C4-2B (cell line): ENCODE measurements at regions not wholly inside any gene's neighbourhood (a gene's known extent, or its start where the extent isn't known, plus 50 kb on each side); places are given as distances from the start of the nearest gene placed in this dataset.

Experiments used
- H3K27ac ChIP-seq: fragments of 450-650 bp; 2 replicates; pipeline ENCODE4 v1.5.1; 2017
- ZFX ChIP-seq: fragments of 450-650 bp; IDR thresholded peaks from 2 replicates; pipeline ENCODE4 v1.6.1; 2017
- TF ChIP-seq, protein P1 (sequence below): fragments of 450-650 bp; conservative IDR thresholded peaks from 2 replicates; pipeline ENCODE4 v1.5.1; 2017; ENCODE audit warnings: mild to moderate bottlenecking

DNA sequence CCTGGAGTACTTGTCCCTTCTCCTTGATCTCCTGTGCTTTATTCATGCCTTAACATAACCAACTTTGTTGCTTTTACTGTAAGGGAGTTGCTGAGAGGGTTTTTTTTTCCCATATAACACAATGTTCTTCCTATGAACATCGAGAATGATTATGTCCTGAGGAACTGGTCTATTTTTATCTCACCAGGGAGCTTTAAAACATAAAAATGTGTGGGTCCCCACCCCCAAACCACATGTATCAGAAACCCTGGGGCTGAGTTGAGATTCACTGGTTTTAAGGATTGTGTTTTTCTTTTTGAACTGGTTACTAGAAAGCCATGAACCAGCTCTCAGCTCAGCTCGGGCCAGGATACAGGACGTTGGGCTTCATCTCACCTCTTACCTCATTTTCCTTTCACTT, 118.5 kb upstream of the JAG1 start:
- no peak for TF ChIP-seq ZFX
- TF ChIP-seq, protein P1, sequence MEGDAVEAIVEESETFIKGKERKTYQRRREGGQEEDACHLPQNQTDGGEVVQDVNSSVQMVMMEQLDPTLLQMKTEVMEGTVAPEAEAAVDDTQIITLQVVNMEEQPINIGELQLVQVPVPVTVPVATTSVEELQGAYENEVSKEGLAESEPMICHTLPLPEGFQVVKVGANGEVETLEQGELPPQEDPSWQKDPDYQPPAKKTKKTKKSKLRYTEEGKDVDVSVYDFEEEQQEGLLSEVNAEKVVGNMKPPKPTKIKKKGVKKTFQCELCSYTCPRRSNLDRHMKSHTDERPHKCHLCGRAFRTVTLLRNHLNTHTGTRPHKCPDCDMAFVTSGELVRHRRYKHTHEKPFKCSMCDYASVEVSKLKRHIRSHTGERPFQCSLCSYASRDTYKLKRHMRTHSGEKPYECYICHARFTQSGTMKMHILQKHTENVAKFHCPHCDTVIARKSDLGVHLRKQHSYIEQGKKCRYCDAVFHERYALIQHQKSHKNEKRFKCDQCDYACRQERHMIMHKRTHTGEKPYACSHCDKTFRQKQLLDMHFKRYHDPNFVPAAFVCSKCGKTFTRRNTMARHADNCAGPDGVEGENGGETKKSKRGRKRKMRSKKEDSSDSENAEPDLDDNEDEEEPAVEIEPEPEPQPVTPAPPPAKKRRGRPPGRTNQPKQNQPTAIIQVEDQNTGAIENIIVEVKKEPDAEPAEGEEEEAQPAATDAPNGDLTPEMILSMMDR: no peak
- no peak overlapping the region for H3K27ac ChIP-seq

DNA sequence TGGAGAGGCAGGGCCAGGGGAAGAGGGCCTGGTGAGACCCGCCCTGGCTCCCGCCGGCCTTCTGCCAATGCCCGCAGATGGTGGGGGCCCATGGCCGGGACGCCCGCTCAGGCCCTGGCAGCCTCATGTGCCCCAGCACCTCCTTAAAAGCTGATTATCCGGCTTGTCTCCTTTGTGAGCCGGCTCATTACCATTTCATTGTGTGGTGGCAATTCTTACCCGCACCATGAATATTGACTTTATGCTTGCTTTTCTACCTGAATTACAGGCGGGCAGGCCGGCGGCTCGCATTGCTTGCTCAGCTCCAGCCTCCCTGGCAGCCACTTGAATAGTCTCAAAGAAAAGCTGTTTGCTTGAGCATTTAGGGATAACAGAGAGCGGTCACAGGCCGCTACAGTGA, 120.0 kb upstream of the JAG1 start:
- no peak for TF ChIP-seq ZFX
- TF ChIP-seq, protein P1: no peak
- no peak overlapping the region for H3K27ac ChIP-seq

DNA sequence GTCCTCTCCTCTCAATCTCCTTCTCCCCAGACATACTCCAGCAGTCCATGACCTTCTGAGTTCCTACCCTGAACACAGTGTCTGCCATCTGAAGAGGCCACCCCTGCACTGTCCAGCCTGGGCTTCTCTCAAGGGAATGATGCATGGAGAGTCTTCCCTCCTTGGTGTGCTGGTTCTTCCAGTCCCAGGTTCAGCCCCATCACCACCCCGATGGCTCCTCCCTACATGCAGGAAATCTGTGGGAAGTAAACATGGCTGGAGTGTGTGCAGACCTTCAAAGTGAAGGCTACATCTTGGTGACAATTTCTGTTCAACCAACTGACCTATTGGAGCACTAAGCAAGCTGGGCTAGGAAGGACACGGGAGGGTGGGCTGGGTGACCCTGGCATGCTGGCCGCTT, 121.0 kb upstream of the JAG1 start:
- no peak overlapping the region for H3K27ac ChIP-seq
- TF ChIP-seq ZFX: no peak
- TF ChIP-seq, protein P1: no peak

DNA sequence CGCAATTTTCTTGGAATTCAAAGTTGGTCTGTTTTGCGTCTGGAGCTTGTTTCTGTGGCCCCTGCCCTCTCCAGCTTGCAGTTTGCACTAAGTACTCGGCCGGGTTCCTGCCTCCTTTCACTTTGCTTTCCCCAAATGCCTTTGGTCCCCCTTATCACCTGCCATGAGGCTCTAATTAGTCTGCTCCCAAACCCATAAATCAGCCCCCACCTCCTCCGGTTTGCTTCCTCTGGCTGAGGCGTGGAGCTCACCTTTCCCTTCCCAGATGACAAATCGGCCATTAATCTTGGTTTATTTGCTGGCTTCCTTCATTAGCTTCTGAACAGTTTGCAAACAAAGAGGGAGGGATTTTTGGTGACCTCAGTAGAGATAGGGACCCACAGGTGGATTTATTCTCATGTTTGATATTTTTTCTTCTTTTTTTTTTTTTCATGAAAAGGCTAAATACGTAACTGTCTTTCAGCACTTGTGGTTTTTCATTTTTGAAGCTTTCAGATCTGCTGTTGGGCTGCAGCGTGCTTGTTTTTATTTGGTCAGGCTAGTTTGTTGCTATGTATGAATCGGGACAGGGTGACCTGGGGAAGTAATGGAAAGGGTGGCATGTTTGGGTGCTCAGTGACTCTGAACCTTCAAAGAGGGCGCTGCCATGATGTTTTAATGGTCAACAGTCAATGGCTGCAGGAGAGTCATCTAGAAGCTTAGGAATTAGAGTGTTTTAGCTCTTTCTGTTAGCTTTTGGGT, 121.7 kb upstream of the JAG1 start:
- TF ChIP-seq, protein P1: no peak
- no peak for TF ChIP-seq ZFX
- H3K27ac ChIP-seq: no peak overlapping the region

DNA sequence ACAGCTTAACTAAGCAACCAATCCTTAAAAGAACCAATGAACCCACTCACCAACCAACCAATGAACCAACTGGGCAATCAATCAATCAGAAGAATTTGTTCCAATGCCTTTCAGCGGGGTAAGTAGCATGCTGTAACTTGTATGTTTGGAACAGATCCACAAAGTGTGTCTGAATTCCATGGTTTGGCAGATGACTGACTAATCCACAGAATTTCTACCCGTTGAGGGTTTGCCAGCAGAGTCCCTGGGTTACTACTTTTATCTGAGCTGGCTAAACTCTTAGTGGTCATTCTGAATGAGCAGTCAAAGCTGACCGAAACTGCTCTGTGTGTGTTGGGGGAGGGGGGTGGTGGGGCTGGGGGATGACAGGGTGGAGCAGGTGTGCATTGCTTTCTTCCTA, 125.0 kb upstream of the JAG1 start:
- TF ChIP-seq, protein P1: no peak
- TF ChIP-seq ZFX: no peak

DNA sequence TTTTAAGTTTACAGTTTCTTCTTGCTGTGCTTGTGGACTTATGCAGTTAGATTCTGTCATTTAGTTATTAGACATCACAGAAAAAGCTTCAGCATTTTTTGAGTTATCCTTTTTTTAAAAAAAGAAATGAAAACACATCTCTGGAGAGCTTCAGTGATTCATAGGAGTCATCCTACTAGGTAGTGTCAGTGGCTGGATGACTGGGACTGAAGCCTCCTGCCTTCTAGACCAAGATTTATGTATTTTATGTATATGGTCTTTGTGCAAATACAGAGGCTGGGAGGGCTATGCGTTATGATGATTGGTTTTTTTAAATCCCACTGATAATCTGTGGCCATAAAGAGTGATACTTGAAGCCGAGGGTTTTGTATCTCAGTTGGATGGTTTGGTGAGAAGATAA, 125.9 kb upstream of the JAG1 start:
- TF ChIP-seq ZFX: no peak
- TF ChIP-seq, protein P1: no peak
- H3K27ac ChIP-seq: no peak overlapping the region

More for the DNA sequence above, 125.0 kb upstream of the JAG1 start:
- no peak overlapping the region for H3K27ac ChIP-seq

DNA sequence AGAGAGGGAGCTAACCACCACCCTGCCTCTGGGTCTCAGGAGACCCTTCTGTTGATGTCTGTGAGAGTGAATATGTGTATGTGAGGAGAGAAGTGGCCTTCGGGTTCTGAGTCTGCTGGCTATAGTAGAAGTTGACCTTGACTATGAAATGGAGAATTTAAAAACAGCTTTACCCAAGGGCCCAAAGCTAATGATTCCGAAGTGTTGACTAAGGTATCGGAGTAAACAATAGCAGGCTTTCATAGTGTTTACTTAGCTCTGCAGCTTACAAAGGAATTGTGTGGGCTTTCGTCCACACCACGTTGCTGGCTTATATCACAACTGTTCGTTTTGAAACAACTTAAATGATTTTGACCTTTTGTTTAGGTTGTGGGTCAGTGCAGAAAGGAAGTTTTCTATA, 126.5 kb upstream of the JAG1 start:
- H3K27ac ChIP-seq: no peak overlapping the region
- TF ChIP-seq, protein P1: no peak
- TF ChIP-seq ZFX: no peak
